GM12878 (cell line): ENCODE measurements at regions not wholly inside any gene's neighbourhood (a gene's known extent, or its start where the extent isn't known, plus 50 kb on each side); places are given as distances from the start of the nearest gene placed in this dataset.

Experiments
- BMI1 ChIP-seq: fragments of 450-650 bp; IDR thresholded peaks from 2 replicates; pipeline ENCODE4 v1.6.1; 2016; ENCODE audit warnings: mild to moderate bottlenecking, moderate library complexity, borderline replicate concordance
- IRF3 ChIP-seq: fragments of 450-650 bp; IDR thresholded peaks from 2 replicates; pipeline ENCODE4 v1.6.1; 2014; ENCODE audit warnings: mild to moderate bottlenecking
- MAX ChIP-seq: IDR thresholded peaks from 2 replicates; pipeline ENCODE4 v1.6.1; 2012; ENCODE audit warnings: low read depth, low read length, improper control_type of control experiment
- ZSCAN29 ChIP-seq: fragments of 450-650 bp; IDR thresholded peaks from 2 replicates; pipeline ENCODE4 v1.6.1; 2017; ENCODE audit warnings: mild to moderate bottlenecking, moderate library complexity
- TF ChIP-seq, protein P1 (sequence below), 3 experiments: IDR thresholded peaks in 2 of 3; conservative IDR thresholded peaks in 1 of 3; 2 replicates each; pipeline ENCODE4 v1.5.1; 2011; ENCODE audit warnings: low read depth in 3 of 3, low read length in 3 of 3, mild to moderate bottlenecking in 3 of 3, control low read depth in 2 of 3, moderate library complexity in 2 of 3, inconsistent platforms in 1 of 3, mixed read lengths in 1 of 3; ENCODE audit not compliant: control insufficient read depth in 2 of 3, insufficient read depth in 1 of 3; ENCODE audit errors: extremely low read depth in 1 of 3

DNA sequence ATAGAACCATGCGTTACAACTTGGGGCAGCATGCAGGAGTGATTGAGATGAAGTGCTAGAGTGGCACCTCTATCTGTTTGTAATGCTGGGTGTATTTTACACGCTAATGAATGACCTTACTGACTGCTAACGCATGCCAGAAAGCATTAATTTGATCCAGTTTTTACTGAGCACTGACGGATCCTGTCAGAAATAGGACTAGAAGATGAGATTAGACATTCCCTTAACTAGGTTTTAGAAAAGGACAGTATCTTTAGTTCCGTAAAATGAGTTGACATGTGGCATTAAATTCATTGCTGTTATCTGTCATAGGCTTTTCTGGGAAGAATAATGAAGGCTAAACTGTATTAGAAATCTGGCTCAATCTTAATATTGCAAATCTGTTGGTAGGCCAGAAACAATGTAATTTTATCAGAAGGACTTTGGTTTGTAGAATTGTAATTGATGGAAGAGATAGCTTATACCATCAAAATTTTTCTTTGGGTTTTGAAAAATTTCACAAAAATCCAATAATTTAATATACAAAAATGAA lies 140.4 kb upstream of the WDFY3 start:
- TF ChIP-seq, protein P1, sequence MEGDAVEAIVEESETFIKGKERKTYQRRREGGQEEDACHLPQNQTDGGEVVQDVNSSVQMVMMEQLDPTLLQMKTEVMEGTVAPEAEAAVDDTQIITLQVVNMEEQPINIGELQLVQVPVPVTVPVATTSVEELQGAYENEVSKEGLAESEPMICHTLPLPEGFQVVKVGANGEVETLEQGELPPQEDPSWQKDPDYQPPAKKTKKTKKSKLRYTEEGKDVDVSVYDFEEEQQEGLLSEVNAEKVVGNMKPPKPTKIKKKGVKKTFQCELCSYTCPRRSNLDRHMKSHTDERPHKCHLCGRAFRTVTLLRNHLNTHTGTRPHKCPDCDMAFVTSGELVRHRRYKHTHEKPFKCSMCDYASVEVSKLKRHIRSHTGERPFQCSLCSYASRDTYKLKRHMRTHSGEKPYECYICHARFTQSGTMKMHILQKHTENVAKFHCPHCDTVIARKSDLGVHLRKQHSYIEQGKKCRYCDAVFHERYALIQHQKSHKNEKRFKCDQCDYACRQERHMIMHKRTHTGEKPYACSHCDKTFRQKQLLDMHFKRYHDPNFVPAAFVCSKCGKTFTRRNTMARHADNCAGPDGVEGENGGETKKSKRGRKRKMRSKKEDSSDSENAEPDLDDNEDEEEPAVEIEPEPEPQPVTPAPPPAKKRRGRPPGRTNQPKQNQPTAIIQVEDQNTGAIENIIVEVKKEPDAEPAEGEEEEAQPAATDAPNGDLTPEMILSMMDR (IDR thresholded peaks at IDR 0.05 in 2 of 3, conservative IDR thresholded peaks at IDR 0.05 in 1 of 3; ENCODE audit: control insufficient read depth in 2 of 3, extremely low read depth in 1 of 3, insufficient read depth in 1 of 3, low read depth in 3 of 3, low read length in 3 of 3) = no peak
- TF ChIP-seq MAX (no peak), ZSCAN29 (no peak), BMI1 (no peak), IRF3 (no peak)
